HepG2 (cell line): ENCODE measurements at regions not wholly inside any gene's neighbourhood (a gene's known extent, or its start where the extent isn't known, plus 50 kb on each side); places are given as distances from the start of the nearest gene placed in this dataset.

Source experiments
- ATAC-seq: fragments of 200-7000 bp; cut with Tn5 transposase; 3 replicates; pipeline ENCODE4 v1.9.1; 2020; ENCODE audit warnings: mild to moderate bottlenecking, moderate library complexity
- BruUV-seq: library from RNA; stranded (reverse); fragments of 400-500 nt; replicated peaks from 2 replicates; lab custom pipeline; 2021; lab: Mats Ljungman, UMichigan
- CTCF ChIA-PET: fragments of 300-600 bp; formaldehyde crosslinking; extraction: SDS; loops from one replicate; lab custom pipeline; 2021; ENCODE audit warnings: low total read pairs, inconsistent platforms, low intra/inter-chr PET ratio; lab: Yijun Ruan, JAX
- POLR2A ChIA-PET: fragments of 350-600 bp; sonication (Branson Sonifier 250); formaldehyde crosslinking; loops from one replicate; lab custom pipeline; 2020; ENCODE audit warnings: antibody characterized with exemption, inconsistent platforms; lab: Yijun Ruan, JAX
- DNase-seq: peaks from one replicate; pipeline ENCODE4 v3.0.0-alpha.2; 2015; ENCODE audit warnings: low spot score
- FAIRE-seq: peaks from 3 replicates; lab custom pipeline; 2011; peaks lifted over from hg19 to GRCh38; lab: Jason Lieb, UNC
- H2AFZ ChIP-seq: one replicate; pipeline ENCODE4 v1.6.1; 2011; ENCODE audit warnings: low read length, inconsistent platforms
- H3K27ac ChIP-seq: fragments of 300-600 bp; 3 replicates; pipeline ENCODE4 v1.8.0; 2011; ENCODE audit warnings: mixed run types, mild to moderate bottlenecking, mixed read lengths, low read length, inconsistent platforms; ENCODE audit not compliant: insufficient read depth; ENCODE audit errors: extremely low read length
- H3K27me3 ChIP-seq, 2 experiments: fragments of 200-600 bp in 1 of 2; 2 replicates in 1 of 2; 3 replicates in 1 of 2; pipeline versions ENCODE4 v1.6.0 to v1.8.0; 2011; ENCODE audit warnings: low read length in 2 of 2, mild to moderate bottlenecking in 2 of 2, moderate library complexity in 2 of 2, inconsistent platforms in 1 of 2; ENCODE audit not compliant: insufficient read depth in 2 of 2, control insufficient read depth in 1 of 2
- H3K36me3 ChIP-seq, 2 experiments: fragments of 200-600 bp in 1 of 2; replicated peaks in 1 of 2; 2 replicates in 1 of 2; 3 replicates in 1 of 2; pipeline versions ENCODE4 v1.5.1 to v1.8.0; 2011; ENCODE audit warnings: low read length in 2 of 2, inconsistent platforms in 1 of 2; ENCODE audit not compliant: insufficient read depth in 2 of 2, control insufficient read depth in 1 of 2
- H3K4me1 ChIP-seq: 2 replicates; pipeline ENCODE4 v1.5.1; 2012; ENCODE audit warnings: low read length, inconsistent platforms; ENCODE audit not compliant: insufficient read depth
- H3K4me2 ChIP-seq: 2 replicates; pipeline ENCODE4 v1.6.0; 2011; ENCODE audit warnings: low read depth, low read length, inconsistent platforms
- H3K4me3 ChIP-seq, 3 experiments: fragments of 200-600 bp in 1 of 3; sonication (generic), shearing (Covaris generic) in 1 of 3; replicated peaks in 1 of 3; 2 replicates each; pipeline ENCODE4 v1.5.1; 2011 to 2016; ENCODE audit warnings: low read length in 3 of 3, inconsistent platforms in 2 of 3, low read depth in 2 of 3, mild to moderate bottlenecking in 2 of 3, control low read depth in 1 of 3, mixed read lengths in 1 of 3; ENCODE audit not compliant: insufficient read depth in 1 of 3
- H3K79me2 ChIP-seq: one replicate; pipeline ENCODE4 v1.6.1; 2011; ENCODE audit warnings: low read length, inconsistent platforms; ENCODE audit not compliant: insufficient read depth
- H3K9ac ChIP-seq: 2 replicates; pipeline ENCODE4 v1.6.0; 2011; ENCODE audit warnings: mild to moderate bottlenecking, low read depth, low read length, inconsistent platforms; ENCODE audit not compliant: insufficient read depth
- H3K9me3 ChIP-seq: 2 replicates; pipeline ENCODE4 v1.5.1; 2012; ENCODE audit warnings: mild to moderate bottlenecking, low read length
- H4K20me1 ChIP-seq: 2 replicates; pipeline ENCODE4 v1.6.0; 2011; ENCODE audit warnings: inconsistent platforms, mild to moderate bottlenecking, low read length, moderate library complexity; ENCODE audit not compliant: insufficient read depth
- ASH2L ChIP-seq: fragments of 300-600, 200-600 bp; sonication (generic); IDR thresholded peaks from 2 replicates; pipeline ENCODE4 v1.7.0; 2017; ENCODE audit warnings: low read depth, mild to moderate bottlenecking, moderate library complexity, mixed read lengths, low read length; ENCODE audit not compliant: insufficient read length
- CREM ChIP-seq, 2 experiments: sonication (generic) in 1 of 2; formaldehyde crosslinking in 1 of 2; IDR thresholded peaks; 2 replicates each; pipeline versions ENCODE4 v1.4.0 to v1.6.1; 2016 to 2020; ENCODE audit warnings: antibody characterized with exemption in 1 of 2, mild to moderate bottlenecking in 1 of 2, missing genetic modification reagents in 1 of 2
- ELF1 ChIP-seq: sonication (generic); formaldehyde crosslinking; IDR thresholded peaks from 2 replicates; pipeline ENCODE4 v1.4.0; 2020; ENCODE audit warnings: missing genetic modification reagents
- SRF ChIP-seq: IDR thresholded peaks from 2 replicates; pipeline ENCODE4 v1.6.1; 2011; ENCODE audit warnings: mild to moderate bottlenecking, low read depth, low read length, moderate library complexity
- ZFP41 ChIP-seq: sonication (generic); formaldehyde crosslinking; IDR thresholded peaks from 2 replicates; pipeline ENCODE4 v1.4.0; 2020; ENCODE audit warnings: mild to moderate bottlenecking, missing genetic modification reagents, borderline replicate concordance
- ZNF331 ChIP-seq: sonication (generic); formaldehyde crosslinking; IDR thresholded peaks from 2 replicates; pipeline ENCODE4 v1.4.0; 2020; ENCODE audit warnings: missing genetic modification reagents
- ZNF652 ChIP-seq: IDR thresholded peaks from 2 replicates; pipeline ENCODE4 v1.6.1; 2016; ENCODE audit warnings: low read depth, borderline replicate concordance
- ZSCAN21 ChIP-seq: sonication (generic); formaldehyde crosslinking; IDR thresholded peaks from 2 replicates; pipeline ENCODE4 v1.8.0; 2022; ENCODE audit warnings: mild to moderate bottlenecking, missing genetic modification reagents, moderate library complexity, borderline replicate concordance
- ZSCAN9 ChIP-seq: IDR thresholded peaks from 2 replicates; pipeline ENCODE4 v1.6.1; 2016; ENCODE audit warnings: borderline replicate concordance
- WGBS: methylation state at CpG from one replicate; pipeline ENCODE4 v1.1.6; 2017; ENCODE audit warnings: low lambda C conversion rate; 5-methylcytosine and 5-hydroxymethylcytosine counted together
- in situ Hi-C: cut with HindIII; loops from 2 replicates; pipeline ENCODE4 v1.10.0; 2017; ENCODE audit warnings: low pct_unique_long_range_greater_than_20kb; ENCODE audit not compliant: extremely low pct_ligation_motif_present
- intact Hi-C: fragments of 100-400 bp; cut with micrococcal nuclease; formaldehyde crosslinking; loops from one replicate; pipeline ENCODE4 v1.10.0; 2022; ENCODE audit not compliant: unreplicated experiment
- TF ChIP-seq, protein P1 (sequence below): sonication (generic); formaldehyde crosslinking; IDR thresholded peaks from 2 replicates; pipeline ENCODE4 v1.4.0; 2020; ENCODE audit warnings: mild to moderate bottlenecking, missing genetic modification reagents
- TF ChIP-seq, protein P2 (sequence below): sonication (generic); formaldehyde crosslinking; IDR thresholded peaks from 2 replicates; pipeline ENCODE4 v1.5.0; 2020; ENCODE audit warnings: mild to moderate bottlenecking, missing genetic modification reagents

DNA sequence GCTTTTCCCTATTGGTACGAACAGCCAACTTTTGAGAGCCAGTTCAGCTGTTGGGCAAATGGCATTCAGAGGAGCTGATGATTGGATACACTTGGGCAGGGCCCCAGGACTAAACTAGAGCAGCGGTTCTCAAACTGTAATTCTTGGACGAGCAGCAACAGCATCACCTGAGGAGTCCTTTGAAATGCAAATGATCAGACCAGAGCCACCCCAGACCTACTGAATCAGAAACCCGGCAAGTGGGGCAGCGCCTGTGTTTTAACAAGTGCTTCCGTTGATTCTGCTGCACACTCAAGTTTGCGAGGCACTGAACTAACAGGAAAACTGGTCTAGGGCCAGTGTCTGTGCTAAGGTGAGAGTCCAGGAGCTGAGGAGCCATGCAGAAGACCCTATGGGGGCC, 239.7 kb downstream of the UACA start:
- intact Hi-C loops, result no loop called here
- FAIRE-seq, result no peak
- peaks cover 4 to 13% of the 10 kb centered on the region in 2 experiments; a peak in 2 of 5 replicates for H3K27me3 ChIP-seq
- H3K4me3 ChIP-seq, result no peak overlapping the region
- BruUV-seq, result no TSS peak
- WGBS, result 0% methylated on average over 2 of the region's 7 CpGs
- no peak overlapping the region for H3K9ac ChIP-seq
- DNase-seq, result no peak
- no peaks in the 10 kb centered on the region for H3K9me3 ChIP-seq
- CTCF ChIA-PET, result no interaction called here
- no peaks in the 10 kb centered on the region for H3K79me2 ChIP-seq
- POLR2A ChIA-PET, result no interaction called here
- peaks cover 24% of the 10 kb centered on the region for H3K4me1 ChIP-seq
- H2AFZ ChIP-seq, result no peak overlapping the region
- in situ Hi-C loops, result no loop called here
- no peaks in the 10 kb centered on the region for H4K20me1 ChIP-seq
- no peak overlapping the region for H3K27ac ChIP-seq
- no peak for ATAC-seq
- no peaks in the 10 kb centered on the region for H3K36me3 ChIP-seq
- H3K4me2 ChIP-seq, result no peak overlapping the region
- TF ChIP-seq ZNF652 (no peak), ZSCAN9 (CRISPR knock-in tag) (no peak), CREM (IDR thresholded peaks at IDR 0.05) (no peak), CREM (CRISPR knock-in tag; IDR thresholded peaks at IDR 0.05) (no peak), ZSCAN21 (CRISPR knock-in tag) (no peak), ZNF331 (CRISPR knock-in tag) (no peak), ASH2L (no peak), ZFP41 (no peak), SRF (no peak), ELF1 (CRISPR knock-in tag) (no peak)
- TF ChIP-seq, protein P1, sequence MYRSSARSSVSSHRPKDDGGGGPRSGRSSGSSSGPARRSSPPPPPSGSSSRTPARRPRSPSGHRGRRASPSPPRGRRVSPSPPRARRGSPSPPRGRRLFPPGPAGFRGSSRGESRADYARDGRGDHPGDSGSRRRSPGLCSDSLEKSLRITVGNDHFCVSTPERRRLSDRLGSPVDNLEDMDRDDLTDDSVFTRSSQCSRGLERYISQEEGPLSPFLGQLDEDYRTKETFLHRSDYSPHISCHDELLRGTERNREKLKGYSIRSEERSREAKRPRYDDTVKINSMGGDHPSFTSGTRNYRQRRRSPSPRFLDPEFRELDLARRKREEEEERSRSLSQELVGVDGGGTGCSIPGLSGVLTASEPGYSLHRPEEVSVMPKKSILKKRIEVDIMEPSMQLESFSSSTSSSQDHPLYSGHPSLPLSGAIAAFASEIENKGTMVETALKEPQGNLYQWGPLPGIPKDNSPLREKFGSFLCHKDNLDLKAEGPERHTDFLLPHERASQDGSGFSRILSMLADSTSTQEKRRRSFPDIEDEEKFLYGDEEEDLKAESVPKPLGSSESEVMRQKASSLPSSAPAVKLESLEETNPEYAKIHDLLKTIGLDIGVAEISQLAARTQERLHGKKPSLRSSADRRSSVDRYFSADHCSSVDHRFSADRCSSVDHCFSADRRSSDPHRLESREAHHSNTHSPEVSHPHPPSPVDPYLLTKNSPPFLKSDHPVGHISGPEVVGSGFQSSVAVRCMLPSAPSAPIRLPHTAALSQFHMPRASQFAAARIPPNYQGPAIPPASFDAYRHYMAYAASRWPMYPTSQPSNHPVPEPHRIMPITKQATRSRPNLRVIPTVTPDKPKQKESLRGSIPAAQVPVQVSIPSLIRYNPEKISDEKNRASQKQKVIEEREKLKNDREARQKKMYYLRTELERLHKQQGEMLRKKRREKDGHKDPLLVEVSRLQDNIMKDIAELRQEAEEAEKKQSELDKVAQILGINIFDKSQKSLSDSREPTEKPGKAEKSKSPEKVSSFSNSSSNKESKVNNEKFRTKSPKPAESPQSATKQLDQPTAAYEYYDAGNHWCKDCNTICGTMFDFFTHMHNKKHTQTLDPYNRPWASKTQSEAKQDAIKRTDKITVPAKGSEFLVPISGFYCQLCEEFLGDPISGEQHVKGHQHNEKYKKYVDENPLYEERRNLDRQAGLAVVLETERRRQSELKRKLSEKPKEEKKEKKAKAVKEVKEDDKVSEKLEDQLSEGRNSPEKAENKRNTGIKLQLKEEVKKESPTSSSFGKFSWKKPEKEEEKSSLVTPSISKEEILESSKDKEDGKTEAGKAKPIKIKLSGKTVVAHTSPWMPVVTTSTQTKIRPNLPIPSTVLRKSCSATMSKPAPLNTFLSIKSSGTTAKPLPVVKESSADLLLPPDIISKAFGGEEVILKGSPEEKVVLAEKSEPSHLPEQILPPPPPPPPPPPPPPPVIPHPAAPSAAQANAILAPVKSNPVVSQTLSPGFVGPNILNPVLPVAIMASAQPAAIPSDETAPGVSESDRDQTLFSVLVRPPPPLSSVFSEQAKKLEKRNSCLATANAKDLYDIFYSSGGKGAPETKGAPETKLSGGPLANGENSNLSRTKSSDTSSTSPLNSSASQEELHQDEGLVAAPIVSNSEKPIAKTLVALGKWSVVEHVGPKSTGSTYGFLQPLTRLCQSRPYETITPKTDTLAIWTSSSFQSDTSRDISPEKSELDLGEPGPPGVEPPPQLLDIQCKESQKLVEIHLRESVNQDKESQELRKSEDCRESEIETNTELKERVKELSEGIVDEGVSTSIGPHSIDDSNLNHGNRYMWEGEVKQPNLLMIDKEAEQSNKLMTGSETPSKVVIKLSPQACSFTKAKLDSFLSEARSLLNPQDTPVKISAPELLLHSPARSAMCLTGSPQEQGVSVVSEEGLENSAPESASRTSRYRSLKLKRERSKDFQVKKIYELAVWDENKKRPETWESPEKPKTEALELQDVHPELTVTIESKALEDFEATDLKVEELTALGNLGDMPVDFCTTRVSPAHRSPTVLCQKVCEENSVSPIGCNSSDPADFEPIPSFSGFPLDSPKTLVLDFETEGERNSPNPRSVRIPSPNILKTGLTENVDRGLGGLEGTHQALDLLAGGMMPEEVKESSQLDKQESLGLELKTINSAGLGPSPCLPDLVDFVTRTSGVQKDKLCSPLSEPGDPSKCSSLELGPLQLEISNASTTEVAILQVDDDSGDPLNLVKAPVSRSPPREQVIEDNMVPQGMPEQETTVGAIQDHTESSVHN (CRISPR knock-in tag), result no peak
- TF ChIP-seq, protein P2, sequence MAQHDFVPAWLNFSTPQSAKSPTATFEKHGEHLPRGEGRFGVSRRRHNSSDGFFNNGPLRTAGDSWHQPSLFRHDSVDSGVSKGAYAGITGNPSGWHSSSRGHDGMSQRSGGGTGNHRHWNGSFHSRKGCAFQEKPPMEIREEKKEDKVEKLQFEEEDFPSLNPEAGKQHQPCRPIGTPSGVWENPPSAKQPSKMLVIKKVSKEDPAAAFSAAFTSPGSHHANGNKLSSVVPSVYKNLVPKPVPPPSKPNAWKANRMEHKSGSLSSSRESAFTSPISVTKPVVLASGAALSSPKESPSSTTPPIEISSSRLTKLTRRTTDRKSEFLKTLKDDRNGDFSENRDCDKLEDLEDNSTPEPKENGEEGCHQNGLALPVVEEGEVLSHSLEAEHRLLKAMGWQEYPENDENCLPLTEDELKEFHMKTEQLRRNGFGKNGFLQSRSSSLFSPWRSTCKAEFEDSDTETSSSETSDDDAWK, result no peak
